ENCODE measurements at regions not wholly inside any gene's neighbourhood (a gene's known extent, or its start where the extent isn't known, plus 50 kb on each side); places are given as distances from the start of the nearest gene placed in this dataset.

DNA sequence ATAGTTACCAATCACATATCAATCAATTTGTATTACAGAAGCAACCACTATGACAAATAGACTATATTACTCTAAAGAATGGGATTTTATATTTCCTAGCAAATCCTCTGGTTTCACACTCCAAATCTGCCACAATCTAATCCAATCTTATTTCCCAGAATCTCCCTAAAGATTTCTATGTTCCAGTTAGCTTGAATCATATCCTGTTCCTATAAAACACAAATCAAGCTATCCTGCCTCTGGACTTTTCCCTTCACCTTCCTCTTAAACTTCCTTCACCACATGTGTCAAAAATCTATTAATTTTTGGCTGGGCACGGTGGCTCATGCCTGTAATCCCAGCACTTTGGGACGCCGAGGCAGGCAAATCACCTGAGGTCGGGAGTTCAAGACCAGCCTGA is 50.0 kb downstream of the PIK3C2A start:
- Histone ChIP-seq H3K4me3 (no peak overlapping the region), H3K27me3 (no peaks in the 10 kb centered on the region), H3K4me1 (peaks cover 0 to 27% of the 10 kb centered on the region in 2 donors), H3K9me3 (no peaks in the 10 kb centered on the region), H3K27ac (peak overlapping the region in 1 of 2 donors; percentile 8), H3K36me3 (no peaks in the 10 kb centered on the region)
- TF ChIP-seq, protein P1, sequence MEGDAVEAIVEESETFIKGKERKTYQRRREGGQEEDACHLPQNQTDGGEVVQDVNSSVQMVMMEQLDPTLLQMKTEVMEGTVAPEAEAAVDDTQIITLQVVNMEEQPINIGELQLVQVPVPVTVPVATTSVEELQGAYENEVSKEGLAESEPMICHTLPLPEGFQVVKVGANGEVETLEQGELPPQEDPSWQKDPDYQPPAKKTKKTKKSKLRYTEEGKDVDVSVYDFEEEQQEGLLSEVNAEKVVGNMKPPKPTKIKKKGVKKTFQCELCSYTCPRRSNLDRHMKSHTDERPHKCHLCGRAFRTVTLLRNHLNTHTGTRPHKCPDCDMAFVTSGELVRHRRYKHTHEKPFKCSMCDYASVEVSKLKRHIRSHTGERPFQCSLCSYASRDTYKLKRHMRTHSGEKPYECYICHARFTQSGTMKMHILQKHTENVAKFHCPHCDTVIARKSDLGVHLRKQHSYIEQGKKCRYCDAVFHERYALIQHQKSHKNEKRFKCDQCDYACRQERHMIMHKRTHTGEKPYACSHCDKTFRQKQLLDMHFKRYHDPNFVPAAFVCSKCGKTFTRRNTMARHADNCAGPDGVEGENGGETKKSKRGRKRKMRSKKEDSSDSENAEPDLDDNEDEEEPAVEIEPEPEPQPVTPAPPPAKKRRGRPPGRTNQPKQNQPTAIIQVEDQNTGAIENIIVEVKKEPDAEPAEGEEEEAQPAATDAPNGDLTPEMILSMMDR (IDR thresholded peaks at IDR 0.05), result no peak
- DNase-seq (ENCODE audit: low spot score), result no peak

DNA sequence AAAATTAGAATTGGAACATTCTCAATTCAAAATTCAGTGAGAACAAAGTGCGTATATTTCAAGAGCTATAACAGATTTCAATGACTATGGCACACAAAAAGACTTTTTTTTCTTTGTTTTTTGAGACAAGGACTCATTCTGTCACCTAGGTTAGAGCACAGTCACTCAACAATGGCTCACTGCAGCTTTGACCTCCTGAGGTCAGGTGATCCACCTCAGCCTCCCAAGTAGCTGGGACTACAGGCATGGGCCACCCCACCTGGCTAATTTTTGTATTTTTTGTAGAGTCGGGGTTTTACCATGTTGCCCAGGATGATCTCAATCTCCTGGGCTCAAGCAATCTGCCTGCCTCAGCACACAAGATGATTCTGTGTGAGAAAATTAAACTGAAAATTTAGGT is 51.5 kb downstream of the PIK3C2A start:
- Histone ChIP-seq H3K4me1 (peaks cover 0 to 31% of the 10 kb centered on the region in 2 donors), H3K4me3 (no peak overlapping the region), H3K27ac (no peak overlapping the region), H3K27me3 (no peaks in the 10 kb centered on the region), H3K9me3 (no peaks in the 10 kb centered on the region), H3K36me3 (no peaks in the 10 kb centered on the region)
- no peak for DNase-seq (ENCODE audit: low spot score)
- TF ChIP-seq, protein P1 (IDR thresholded peaks at IDR 0.05), result no peak

- no peaks in the 10 kb centered on the region for H3K9me3 ChIP-seq
- H3K36me3 ChIP-seq, result no peaks in the 10 kb centered on the region
- no peak overlapping the region for H3K4me3 ChIP-seq
- no peak overlapping the region for H3K27ac ChIP-seq
- no peaks in the 10 kb centered on the region for H3K27me3 ChIP-seq
- no peak for DNase-seq (ENCODE audit: low spot score)
- TF ChIP-seq, protein P1 (IDR thresholded peaks at IDR 0.05), result no peak
- peaks cover 0 to 40% of the 10 kb centered on the region in 2 donors for H3K4me1 ChIP-seq
These were observed 53.2 kb downstream of the PIK3C2A start for GRCh38 chr11:17154409-17155159.

DNA sequence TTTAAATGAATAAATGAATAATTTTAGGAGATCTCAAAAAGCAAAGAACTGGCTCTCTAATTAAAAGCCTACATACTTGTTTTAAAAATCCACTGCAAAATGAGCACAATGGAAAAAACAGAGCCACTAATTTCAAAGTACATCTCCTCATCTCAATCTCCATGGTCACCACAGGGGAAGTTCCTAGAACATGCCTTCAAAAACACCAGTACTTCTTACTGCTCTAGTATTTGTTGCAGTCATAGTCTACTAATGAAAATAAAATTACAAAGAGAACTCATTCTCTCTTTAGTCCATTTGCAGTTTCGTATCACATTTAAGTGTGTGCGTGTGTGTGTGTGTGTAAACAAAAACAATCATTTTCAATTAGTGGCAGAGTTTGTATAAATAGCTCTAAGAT is 54.0 kb downstream of the PIK3C2A start:
- no peak overlapping the region for H3K4me3 ChIP-seq
- H3K4me1 ChIP-seq, result peaks cover 0 to 36% of the 10 kb centered on the region in 2 donors
- no peaks in the 10 kb centered on the region for H3K9me3 ChIP-seq
- no peaks in the 10 kb centered on the region for H3K36me3 ChIP-seq
- H3K27me3 ChIP-seq, result no peaks in the 10 kb centered on the region
- DNase-seq (ENCODE audit: low spot score), result no peak
- TF ChIP-seq, protein P1 (IDR thresholded peaks at IDR 0.05), result no peak
- no peak overlapping the region for H3K27ac ChIP-seq

DNA sequence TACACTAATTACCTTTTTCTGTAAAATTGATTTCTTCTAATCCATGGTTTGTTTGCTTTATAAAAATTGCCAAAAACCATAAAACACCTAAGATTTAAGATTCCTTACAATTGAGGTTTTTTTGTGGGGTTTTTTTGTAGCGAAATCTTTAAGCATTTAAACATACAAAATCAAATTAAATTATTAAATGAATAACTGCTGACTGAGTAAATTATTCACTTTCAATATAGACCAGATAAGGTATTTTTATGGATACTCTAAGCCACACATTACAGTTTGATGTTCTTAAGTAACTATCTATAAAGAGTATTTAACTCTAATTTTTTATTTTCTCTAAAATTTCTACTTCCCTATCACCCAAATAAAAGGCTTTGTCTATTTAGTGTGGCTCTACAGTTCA is 55.5 kb downstream of the PIK3C2A start:
- H3K9me3 ChIP-seq, result no peaks in the 10 kb centered on the region
- no peak overlapping the region for H3K4me3 ChIP-seq
- no peak overlapping the region for H3K27ac ChIP-seq
- no peaks in the 10 kb centered on the region for H3K27me3 ChIP-seq
- peaks cover 0 to 36% of the 10 kb centered on the region in 2 donors for H3K4me1 ChIP-seq
- no peak for DNase-seq (ENCODE audit: low spot score)
- H3K36me3 ChIP-seq, result no peaks in the 10 kb centered on the region
- TF ChIP-seq, protein P1 (IDR thresholded peaks at IDR 0.05), result no peak

DNA sequence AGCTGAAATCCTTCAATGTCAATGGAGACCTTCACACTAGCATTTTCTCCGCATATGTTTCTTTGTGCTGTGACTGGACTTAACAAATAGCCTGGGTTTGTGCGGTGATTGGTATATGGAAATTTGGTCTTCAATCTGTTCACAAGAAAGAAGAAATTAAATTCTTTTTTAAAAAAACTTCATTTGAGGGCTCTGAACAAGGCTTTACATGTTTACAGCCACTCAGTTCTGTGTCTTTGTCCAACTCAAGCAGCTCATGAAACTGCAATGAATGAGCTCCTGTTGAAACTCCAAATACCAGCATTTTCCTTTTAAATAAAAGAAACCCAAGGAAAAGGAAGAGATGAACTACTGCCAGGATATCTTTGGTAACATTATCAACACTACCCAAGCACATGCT is 57.3 kb downstream of the PIK3C2A start:
- no peaks in the 10 kb centered on the region for H3K9me3 ChIP-seq
- no peak overlapping the region for H3K4me3 ChIP-seq
- TF ChIP-seq, protein P1 (IDR thresholded peaks at IDR 0.05), result no peak
- no peak for DNase-seq (ENCODE audit: low spot score)
- peaks cover 0 to 29% of the 10 kb centered on the region in 2 donors for H3K4me1 ChIP-seq
- no peaks in the 10 kb centered on the region for H3K27me3 ChIP-seq
- H3K27ac ChIP-seq, result peak overlapping the region in 1 of 2 donors; percentile 39
- no peaks in the 10 kb centered on the region for H3K36me3 ChIP-seq

Data from right atrium auricular region (tissue), 2 donors.